ENCODE measurements at regions not wholly inside any gene's neighbourhood (a gene's known extent, or its start where the extent isn't known, plus 50 kb on each side); places are given as distances from the start of the nearest gene placed in this dataset.

GRCh38 chr12:46131732-46132469 lies 136.9 kb downstream of the SLC38A1 start:
- no peak for DNase-seq

GRCh38 chr12:46127656-46128055 lies 137.3 kb upstream of the SCAF11 start:
- DNase-seq: no peak

- DNase-seq: no peak
Observed at GRCh38 chr12:46126050-46126727, 135.8 kb upstream of the SCAF11 start.

GRCh38 chr12:46124848-46125619 lies 134.7 kb upstream of the SCAF11 start:
- DNase-seq: peak; percentile 68

- DNase-seq: no peak
Observed at GRCh38 chr12:46124132-46124847, 133.9 kb upstream of the SCAF11 start.

- no peak for DNase-seq
Observed at GRCh38 chr12:46112364-46112763, 122.0 kb upstream of the SCAF11 start.

- no peak for DNase-seq
Observed at GRCh38 chr12:46111715-46112114, 121.3 kb upstream of the SCAF11 start.

- no peak for DNase-seq
Observed at GRCh38 chr12:46110928-46111699, 120.7 kb upstream of the SCAF11 start.

- DNase-seq: no peak
Observed at GRCh38 chr12:46110223-46110611, 119.8 kb upstream of the SCAF11 start.

- no peak for DNase-seq
Observed at GRCh38 chr12:46109343-46110222, 119.2 kb upstream of the SCAF11 start.

- no peak for DNase-seq
Observed at GRCh38 chr12:46108721-46109120, 118.3 kb upstream of the SCAF11 start.

GRCh38 chr12:46107591-46107990 lies 117.2 kb upstream of the SCAF11 start:
- DNase-seq: no peak

GRCh38 chr12:46105735-46106134 lies 115.4 kb upstream of the SCAF11 start:
- DNase-seq: no peak

GRCh38 chr12:46103559-46104383 lies 113.4 kb upstream of the SCAF11 start:
- no peak for DNase-seq

GRCh38 chr12:46101485-46101869 lies 111.1 kb upstream of the SCAF11 start:
- no peak for DNase-seq

GRCh38 chr12:46100551-46101484 lies 110.4 kb upstream of the SCAF11 start:
- no peak for DNase-seq

GRCh38 chr12:46089414-46090162 lies 99.2 kb upstream of the SCAF11 start:
- DNase-seq: no peak

GRCh38 chr12:46087916-46088439 lies 97.6 kb upstream of the SCAF11 start:
- no peak for DNase-seq
